DND-41 (cell line): ENCODE measurements at regions not wholly inside any gene's neighbourhood (a gene's known extent, or its start where the extent isn't known, plus 50 kb on each side); places are given as distances from the start of the nearest gene placed in this dataset.

Source experiments
- ATAC-seq: fragments of 200-7000 bp; cut with Tn5 transposase; 3 replicates; pipeline ENCODE4 v1.9.1; 2021; ENCODE audit warnings: low read depth; ENCODE audit not compliant: insufficient read depth
- DNase-seq: peaks from one replicate; pipeline ENCODE4 v3.0.0-alpha.2; 2020
- H2AFZ ChIP-seq: 2 replicates; pipeline ENCODE4 v1.6.0; 2012; ENCODE audit warnings: low read depth, low read length
- H3K27ac ChIP-seq: 2 replicates; pipeline ENCODE4 v1.5.1; 2012; ENCODE audit warnings: low read length, inconsistent platforms
- H3K27me3 ChIP-seq: fragments of 200-600 bp; sonication (generic); 2 replicates; pipeline ENCODE4 v1.6.0; 2012; ENCODE audit warnings: low read length, mild to moderate bottlenecking, inconsistent platforms; ENCODE audit not compliant: insufficient read depth, poor library complexity
- H3K36me3 ChIP-seq: 2 replicates; pipeline ENCODE4 v1.5.1; 2012; ENCODE audit warnings: low read length, inconsistent platforms; ENCODE audit not compliant: insufficient read depth
- H3K4me1 ChIP-seq: 2 replicates; pipeline ENCODE4 v1.5.1; 2012; ENCODE audit warnings: mild to moderate bottlenecking, low read length; ENCODE audit not compliant: insufficient read depth
- H3K4me2 ChIP-seq: 2 replicates; pipeline ENCODE4 v1.6.0; 2012; ENCODE audit warnings: mild to moderate bottlenecking, moderate library complexity, low read length, inconsistent platforms; ENCODE audit not compliant: insufficient read depth
- H3K4me3 ChIP-seq, 2 experiments: fragments of 200-600 bp in 1 of 2; shearing (Covaris generic) in 1 of 2; 2 replicates each; pipeline ENCODE4 v1.5.1; 2012 to 2016; ENCODE audit warnings: inconsistent platforms in 2 of 2, low read length in 2 of 2, mild to moderate bottlenecking in 2 of 2, low read depth in 1 of 2, moderate library complexity in 1 of 2
- H3K79me2 ChIP-seq: 2 replicates; pipeline ENCODE4 v1.6.0; 2012; ENCODE audit warnings: low read length, inconsistent platforms; ENCODE audit not compliant: insufficient read depth
- H3K9ac ChIP-seq: 2 replicates; pipeline ENCODE4 v1.6.0; 2012; ENCODE audit warnings: low read depth, mild to moderate bottlenecking, inconsistent platforms, low read length, moderate library complexity
- H3K9me3 ChIP-seq: 2 replicates; pipeline ENCODE4 v1.5.1; 2012; ENCODE audit warnings: low read length, moderate library complexity, mild to moderate bottlenecking, inconsistent platforms; ENCODE audit not compliant: insufficient read depth, severe bottlenecking
- H4K20me1 ChIP-seq: 2 replicates; pipeline ENCODE4 v1.6.0; 2012; ENCODE audit warnings: low read length; ENCODE audit not compliant: insufficient read depth
- EZH2 ChIP-seq: IDR thresholded peaks from 3 replicates; pipeline ENCODE4 v1.6.1; 2012; ENCODE audit warnings: borderline replicate concordance, low read depth, mild to moderate bottlenecking, moderate library complexity, low read length, inconsistent platforms; ENCODE audit not compliant: severe bottlenecking
- TF ChIP-seq, protein P1 (sequence below): IDR thresholded peaks from 2 replicates; pipeline ENCODE4 v1.5.1; 2012; ENCODE audit warnings: borderline replicate concordance, low read length, moderate library complexity, mild to moderate bottlenecking; ENCODE audit not compliant: poor library complexity, severe bottlenecking; ENCODE audit errors: extremely low read depth

DNA sequence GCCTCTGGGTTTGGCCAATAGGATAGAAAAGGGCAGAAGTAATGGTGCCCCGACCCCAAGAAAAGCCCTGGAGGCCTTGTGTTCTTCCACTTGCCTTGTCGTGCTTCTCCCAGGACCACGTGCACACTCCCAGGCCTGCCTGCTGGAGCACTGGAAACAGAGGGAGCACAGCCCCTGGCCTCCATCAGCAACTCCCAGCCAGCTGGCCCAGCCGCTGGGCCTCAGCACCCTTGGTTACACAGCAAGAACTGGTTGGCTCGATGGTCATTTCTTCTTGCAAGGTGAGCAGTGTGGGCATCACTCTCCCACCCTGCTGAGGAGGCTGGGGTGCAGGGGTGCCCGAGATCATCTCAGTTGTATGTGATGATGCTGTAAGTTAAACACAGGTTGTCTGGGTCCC, 69.2 kb upstream of the CST7 start:
- H3K4me1 ChIP-seq: no peaks in the 10 kb centered on the region
- H4K20me1 ChIP-seq: no peaks in the 10 kb centered on the region
- TF ChIP-seq, protein P1, sequence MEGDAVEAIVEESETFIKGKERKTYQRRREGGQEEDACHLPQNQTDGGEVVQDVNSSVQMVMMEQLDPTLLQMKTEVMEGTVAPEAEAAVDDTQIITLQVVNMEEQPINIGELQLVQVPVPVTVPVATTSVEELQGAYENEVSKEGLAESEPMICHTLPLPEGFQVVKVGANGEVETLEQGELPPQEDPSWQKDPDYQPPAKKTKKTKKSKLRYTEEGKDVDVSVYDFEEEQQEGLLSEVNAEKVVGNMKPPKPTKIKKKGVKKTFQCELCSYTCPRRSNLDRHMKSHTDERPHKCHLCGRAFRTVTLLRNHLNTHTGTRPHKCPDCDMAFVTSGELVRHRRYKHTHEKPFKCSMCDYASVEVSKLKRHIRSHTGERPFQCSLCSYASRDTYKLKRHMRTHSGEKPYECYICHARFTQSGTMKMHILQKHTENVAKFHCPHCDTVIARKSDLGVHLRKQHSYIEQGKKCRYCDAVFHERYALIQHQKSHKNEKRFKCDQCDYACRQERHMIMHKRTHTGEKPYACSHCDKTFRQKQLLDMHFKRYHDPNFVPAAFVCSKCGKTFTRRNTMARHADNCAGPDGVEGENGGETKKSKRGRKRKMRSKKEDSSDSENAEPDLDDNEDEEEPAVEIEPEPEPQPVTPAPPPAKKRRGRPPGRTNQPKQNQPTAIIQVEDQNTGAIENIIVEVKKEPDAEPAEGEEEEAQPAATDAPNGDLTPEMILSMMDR: no peak
- no peak for TF ChIP-seq EZH2
- H3K36me3 ChIP-seq: no peaks in the 10 kb centered on the region
- no peaks in the 10 kb centered on the region for H3K27me3 ChIP-seq
- H2AFZ ChIP-seq: no peak overlapping the region
- no peak overlapping the region for H3K27ac ChIP-seq
- no peaks in the 10 kb centered on the region for H3K79me2 ChIP-seq
- no peak overlapping the region for H3K9ac ChIP-seq
- H3K4me2 ChIP-seq: no peak overlapping the region
- no peak overlapping the region for H3K4me3 ChIP-seq
- H3K9me3 ChIP-seq: no peaks in the 10 kb centered on the region
- DNase-seq: no peak
- ATAC-seq: no peak

DNA sequence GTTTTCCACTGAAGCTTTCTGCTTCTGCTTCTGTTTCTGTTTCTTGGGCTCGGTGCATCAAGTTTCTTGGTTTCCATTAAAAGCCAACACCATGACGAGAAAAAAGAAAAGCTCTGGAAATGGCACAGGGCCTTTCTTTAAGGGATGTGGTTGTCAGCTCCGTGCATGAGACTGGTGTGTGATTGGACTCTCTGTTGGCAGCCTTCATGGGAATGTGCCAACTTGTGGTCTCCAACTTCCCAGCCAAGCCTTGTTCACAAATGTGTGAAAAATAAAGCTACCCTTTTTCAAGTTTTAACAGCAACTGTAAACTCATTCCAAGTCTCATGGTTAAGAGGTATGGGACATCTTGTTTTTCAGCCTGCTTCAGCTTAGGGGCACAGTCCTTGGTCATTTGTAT, 68.7 kb upstream of the CST7 start:
- H3K4me2 ChIP-seq: no peak overlapping the region
- no peak overlapping the region for H3K4me3 ChIP-seq
- no peak for ATAC-seq
- H3K9ac ChIP-seq: no peak overlapping the region
- DNase-seq: no peak
- no peaks in the 10 kb centered on the region for H4K20me1 ChIP-seq
- no peaks in the 10 kb centered on the region for H3K79me2 ChIP-seq
- H2AFZ ChIP-seq: no peak overlapping the region
- H3K27ac ChIP-seq: no peak overlapping the region
- H3K9me3 ChIP-seq: no peaks in the 10 kb centered on the region
- no peaks in the 10 kb centered on the region for H3K4me1 ChIP-seq
- TF ChIP-seq, protein P1: no peak
- TF ChIP-seq EZH2: no peak
- no peaks in the 10 kb centered on the region for H3K36me3 ChIP-seq
- H3K27me3 ChIP-seq: no peaks in the 10 kb centered on the region

DNA sequence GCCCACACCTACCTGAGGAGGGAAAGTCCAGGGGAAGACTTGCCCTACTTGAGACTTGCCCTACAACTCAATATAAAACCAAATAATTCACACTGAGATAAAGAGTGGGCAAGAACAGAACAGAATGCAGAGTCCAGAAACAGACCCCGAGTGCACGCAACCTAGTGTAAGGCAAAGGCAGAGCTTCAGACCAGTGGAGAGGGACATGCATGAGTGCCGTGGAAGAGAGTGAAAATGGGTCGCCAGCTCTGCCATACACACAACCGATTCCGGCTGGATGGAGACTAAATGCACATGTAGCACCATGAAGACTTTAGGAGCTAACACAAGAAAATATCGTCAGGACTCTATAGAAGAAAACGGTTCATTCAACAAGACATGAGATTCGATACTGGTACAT, 58.8 kb upstream of the CST7 start:
- H3K36me3 ChIP-seq: no peaks in the 10 kb centered on the region
- DNase-seq: no peak
- H3K4me1 ChIP-seq: no peaks in the 10 kb centered on the region
- no peak overlapping the region for H3K4me3 ChIP-seq
- no peak overlapping the region for H3K27ac ChIP-seq
- no peak overlapping the region for H2AFZ ChIP-seq
- no peak overlapping the region for H3K4me2 ChIP-seq
- peaks cover 4% of the 10 kb centered on the region for H3K9me3 ChIP-seq
- H3K27me3 ChIP-seq: no peaks in the 10 kb centered on the region
- TF ChIP-seq, protein P1: no peak
- no peak for TF ChIP-seq EZH2
- H4K20me1 ChIP-seq: no peaks in the 10 kb centered on the region
- ATAC-seq: no peak
- no peak overlapping the region for H3K9ac ChIP-seq
- no peaks in the 10 kb centered on the region for H3K79me2 ChIP-seq
